Sigmoid colon (tissue), 6 donors: ENCODE measurements at regions not wholly inside any gene's neighbourhood (a gene's known extent, or its start where the extent isn't known, plus 50 kb on each side); places are given as distances from the start of the nearest gene placed in this dataset.
A peak's percentile ranks its signal among the peaks of the same experiment; 100 is the strongest.

ENCODE experiments used
- DNase-seq: peaks from one replicate; pipeline ENCODE4 v3.0.0-alpha.2; 2019
- H3K27ac ChIP-seq, 4 donors: fragments of 200-600 bp; sonication (generic); one replicate each; pipeline ENCODE4 v1.5.1; 2016 to 2019; ENCODE audit warnings: mild to moderate bottlenecking in 1 of 4
- H3K27me3 ChIP-seq, 3 donors: fragments of 200-600 bp; sonication (generic); one replicate each; pipeline ENCODE4 v1.5.1; 2019; ENCODE audit warnings: mild to moderate bottlenecking in 1 of 3
- H3K36me3 ChIP-seq, 4 donors: fragments of 200-600 bp; sonication (generic); one replicate each; pipeline ENCODE4 v1.5.1; 2016 to 2019
- H3K4me1 ChIP-seq, 4 donors: fragments of 200-600 bp; sonication (generic); one replicate each; pipeline ENCODE4 v1.5.1; 2017 to 2019
- H3K4me3 ChIP-seq, 4 donors: fragments of 200-600 bp; sonication (generic); one replicate each; pipeline ENCODE4 v1.5.1; 2017 to 2019; ENCODE audit warnings: mild to moderate bottlenecking in 2 of 4, moderate library complexity in 1 of 4
- H3K9me3 ChIP-seq, 4 donors: fragments of 200-600 bp in 3 of 4; sonication (generic) in 3 of 4; one replicate each; pipeline versions ENCODE4 v1.5.1 to v1.6.1; 2013 to 2019
- CTCF ChIP-seq, 4 experiments: fragments of 450-650 bp in 3 of 4; fragments of 200-600 bp in 1 of 4; IDR thresholded peaks; one replicate each; pipeline ENCODE4 v1.5.1; 2016 to 2019; ENCODE audit warnings: antibody characterized with exemption in 4 of 4, mild to moderate bottlenecking in 3 of 4, moderate library complexity in 2 of 4
- EP300 ChIP-seq, 4 donors: sonication (generic); formaldehyde crosslinking; IDR thresholded peaks; one replicate each; pipeline ENCODE4 v1.6.1; 2017; ENCODE audit warnings: antibody characterized with exemption in 4 of 4
- POLR2A ChIP-seq, 2 donors: fragments of 450-650 bp; IDR thresholded peaks; one replicate each; pipeline ENCODE4 v1.6.1; 2016; ENCODE audit warnings: antibody characterized with exemption in 2 of 2, mild to moderate bottlenecking in 2 of 2, moderate library complexity in 2 of 2
- POLR2AphosphoS5 ChIP-seq, 4 donors: sonication (generic); formaldehyde crosslinking; IDR thresholded peaks; one replicate each; pipeline ENCODE4 v1.6.1; 2017; ENCODE audit warnings: antibody characterized with exemption in 4 of 4
- WGBS, 2 donors: extraction: QIAGEN DNeasy Blood & Tissue Kit; methylation state at CpG; one replicate each; pipeline ENCODE4 v1.1.7; 2013; 5-methylcytosine and 5-hydroxymethylcytosine counted together
- intact Hi-C: fragments of 100-400 bp; cut with DNase I; formaldehyde crosslinking; loops from one replicate; pipeline ENCODE4 v1.15.1; 2023
- donor health status: healthy with polysubstance abuse.
- donor health status: healthy.

GRCh38 chr3:194925614-194926013 lies 239.9 kb downstream of the FAM43A start:
- 88 to 93% methylated on average over 12 of the region's 12 CpGs for WGBS, 2 donors
- Histone ChIP-seq H3K27ac (no peak overlapping the region), H3K36me3 (no peaks in the 10 kb centered on the region), H3K27me3 (no peaks in the 10 kb centered on the region), H3K4me3 (no peak overlapping the region), H3K9me3 (no peaks in the 10 kb centered on the region), H3K4me1 (peaks cover 0 to 5% (median 2%) of the 10 kb centered on the region in 4 donors)
- TF ChIP-seq CTCF (IDR thresholded peaks at IDR 0.05) (no peak), POLR2A (IDR thresholded peaks at IDR 0.05) (no peak), POLR2AphosphoS5 (IDR thresholded peaks at IDR 0.05) (no peak), EP300 (IDR thresholded peaks at IDR 0.05) (no peak)
- DNase-seq: no peak
- intact Hi-C loops: no loop called here

DNA sequence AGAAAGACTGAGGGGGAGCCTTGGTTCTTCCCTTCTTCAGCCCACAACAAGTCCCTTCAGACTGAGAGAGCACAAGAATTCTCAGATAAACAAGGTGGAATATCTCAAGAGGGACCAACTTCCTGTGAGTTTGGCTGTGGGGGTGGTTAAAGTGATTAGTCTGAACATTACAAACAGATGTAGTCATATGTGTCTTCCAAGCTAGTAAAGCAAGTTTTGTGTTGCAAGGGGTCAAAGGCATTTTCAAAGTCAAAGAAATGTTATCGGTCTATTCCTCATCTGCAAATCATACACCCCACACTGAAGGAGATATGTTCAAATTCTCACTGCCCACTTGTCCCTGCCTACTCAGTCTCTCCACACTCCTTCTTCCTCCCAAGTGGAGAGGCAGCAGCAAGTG lies 242.5 kb downstream of the FAM43A start:
- no peak for DNase-seq

DNA sequence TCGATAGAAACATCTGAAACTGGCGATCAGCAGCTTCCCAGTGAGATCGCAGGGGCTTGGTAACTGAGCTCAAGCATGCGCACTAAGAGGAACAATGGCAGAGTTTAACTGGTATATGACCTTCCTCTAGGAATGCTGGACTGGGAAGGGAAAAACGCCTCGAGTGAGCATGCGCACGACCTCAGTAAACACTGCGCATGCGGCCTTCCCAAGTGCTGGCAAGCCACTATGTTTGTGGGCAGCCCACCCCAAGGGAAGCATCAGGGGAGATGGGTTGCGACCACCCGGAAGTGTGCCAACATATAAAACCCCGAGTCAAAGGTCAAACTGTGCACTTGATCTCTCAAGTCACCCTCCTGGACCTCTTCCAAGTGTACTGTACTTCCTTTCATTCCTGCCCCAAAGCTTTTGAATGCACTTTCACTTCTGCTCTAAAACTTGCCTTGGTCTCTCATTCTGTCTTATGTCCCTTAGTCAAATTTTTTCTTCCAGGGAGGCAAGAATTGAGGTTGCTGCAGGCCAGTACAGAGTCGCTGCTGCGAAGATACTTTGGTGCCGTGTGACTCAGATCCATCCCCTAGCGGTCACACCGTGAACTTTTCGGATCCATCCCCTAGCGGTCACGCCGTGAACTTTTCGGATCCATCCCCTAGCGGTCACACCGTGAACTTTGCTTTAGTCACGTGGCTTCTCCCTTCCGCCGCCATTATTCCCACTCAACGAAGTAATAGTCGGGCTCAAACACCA lies 243.3 kb downstream of the FAM43A start:
- Histone ChIP-seq H3K27ac (no peak overlapping the region), H3K27me3 (no peaks in the 10 kb centered on the region), H3K36me3 (no peaks in the 10 kb centered on the region), H3K4me3 (no peak overlapping the region), H3K4me1 (peaks cover 0 to 13% (median 5%) of the 10 kb centered on the region in 4 donors), H3K9me3 (peaks cover 0 to 7% (median 0%) of the 10 kb centered on the region in 4 donors)
- WGBS, 2 donors: 74 to 77% methylated on average over 30 of the region's 30 CpGs
- intact Hi-C loops: no loop called here
- TF ChIP-seq CTCF (IDR thresholded peaks at IDR 0.05) (peak in 3 of 4 experiments; percentile 26 to 60 (median 40)), POLR2A (IDR thresholded peaks at IDR 0.05) (no peak)
- no peak for DNase-seq

More for the DNA sequence above, 242.5 kb downstream of the FAM43A start:
- intact Hi-C loops: no loop called here
- 0% methylated on average over 1 of the region's 1 CpG for WGBS, 2 donors
- TF ChIP-seq EP300 (IDR thresholded peaks at IDR 0.05) (no peak), POLR2A (IDR thresholded peaks at IDR 0.05) (no peak), POLR2AphosphoS5 (IDR thresholded peaks at IDR 0.05) (no peak), CTCF (IDR thresholded peaks at IDR 0.05) (no peak)
- Histone ChIP-seq H3K4me1 (peaks cover 0 to 13% (median 5%) of the 10 kb centered on the region in 4 donors), H3K27me3 (no peaks in the 10 kb centered on the region), H3K27ac (no peak overlapping the region), H3K4me3 (no peak overlapping the region), H3K9me3 (peaks cover 0 to 7% (median 0%) of the 10 kb centered on the region in 4 donors), H3K36me3 (no peaks in the 10 kb centered on the region)

DNA sequence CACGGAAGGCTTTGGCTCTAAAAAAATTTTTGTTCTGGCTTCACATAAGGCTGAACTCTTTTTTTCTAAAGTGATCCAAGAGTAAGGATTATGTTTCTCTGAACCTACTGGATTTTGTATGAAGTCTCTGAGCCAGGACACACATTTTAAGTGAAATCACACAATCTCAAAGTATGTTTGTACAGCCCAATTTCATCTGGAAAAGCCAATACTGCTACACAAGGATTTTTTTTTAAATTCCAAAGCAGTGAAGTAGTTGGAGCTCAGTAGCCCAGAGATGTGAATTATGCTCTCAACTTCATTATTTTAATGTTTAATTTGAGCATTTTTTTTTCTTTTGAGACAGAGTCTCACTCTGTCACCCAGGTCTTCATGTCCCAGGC lies 243.9 kb downstream of the FAM43A start:
- H3K4me1 ChIP-seq: peaks cover 0 to 13% (median 5%) of the 10 kb centered on the region in 4 donors
- no peaks in the 10 kb centered on the region for H3K36me3 ChIP-seq
- DNase-seq: no peak
- no peak overlapping the region for H3K4me3 ChIP-seq
- intact Hi-C loops: no loop called here
- H3K27me3 ChIP-seq: no peaks in the 10 kb centered on the region
- TF ChIP-seq POLR2AphosphoS5 (IDR thresholded peaks at IDR 0.05) (no peak), CTCF (IDR thresholded peaks at IDR 0.05) (no peak), EP300 (IDR thresholded peaks at IDR 0.05) (no peak), POLR2A (IDR thresholded peaks at IDR 0.05) (no peak)
- 89 to 90% methylated on average over 1 of the region's 1 CpG for WGBS, 2 donors
- peak overlapping the region in 2 of 4 donors; percentile 36 to 63 for H3K27ac ChIP-seq
- peaks cover 0 to 7% (median 0%) of the 10 kb centered on the region in 4 donors for H3K9me3 ChIP-seq
